ENCODE measurements at regions not wholly inside any gene's neighbourhood (a gene's known extent, or its start where the extent isn't known, plus 50 kb on each side); places are given as distances from the start of the nearest gene placed in this dataset.
"Not testable (repeated sequence)": the region's sequence is repeated elsewhere in the genome, so short reads cannot be mapped to it uniquely, and the experiment has no call there.

DNA sequence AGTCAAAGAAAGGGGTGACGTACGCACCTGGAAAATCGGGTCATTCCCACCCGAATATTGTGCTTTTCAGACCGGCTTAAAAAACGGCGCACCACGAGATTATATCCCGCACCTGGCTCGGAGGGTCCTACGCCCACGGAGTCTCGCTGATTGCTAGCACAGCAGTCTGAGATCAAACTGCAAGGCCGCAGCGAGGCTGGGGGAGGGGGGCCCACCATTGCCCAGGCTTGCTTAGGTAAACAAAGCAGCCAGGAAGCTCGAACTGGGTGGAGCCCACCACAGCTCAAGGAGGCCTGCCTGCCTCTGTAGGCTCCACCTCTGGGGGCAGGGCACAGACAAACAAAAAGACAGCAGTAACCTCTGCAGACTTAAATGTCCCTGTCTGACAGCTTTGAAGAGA is 117.0 kb upstream of the PTBP2 start:
- DNase-seq (ENCODE audit: low spot score): not testable (repeated sequence)

DNA sequence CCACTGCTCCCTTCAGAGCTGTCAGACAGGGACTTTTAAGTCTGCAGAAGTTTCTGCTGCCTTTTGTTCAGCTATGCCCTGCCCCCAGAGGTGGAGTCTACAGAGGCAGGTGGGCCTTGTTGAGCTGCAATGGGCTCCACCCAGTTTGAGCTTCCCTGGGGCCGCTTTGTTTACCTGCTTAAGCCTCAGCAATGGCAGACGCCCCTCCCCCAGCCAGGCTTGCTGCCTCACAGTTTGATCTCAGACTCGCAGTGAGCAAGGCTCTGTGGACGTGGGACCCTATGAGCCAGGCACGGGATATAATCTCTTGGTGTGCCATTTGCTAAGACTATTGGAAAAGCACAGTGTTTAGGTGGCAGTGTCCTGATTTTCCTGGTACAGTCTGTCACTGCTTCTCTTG is 104.2 kb upstream of the PTBP2 start:
- DNase-seq (ENCODE audit: low spot score): not testable (repeated sequence)

DNA sequence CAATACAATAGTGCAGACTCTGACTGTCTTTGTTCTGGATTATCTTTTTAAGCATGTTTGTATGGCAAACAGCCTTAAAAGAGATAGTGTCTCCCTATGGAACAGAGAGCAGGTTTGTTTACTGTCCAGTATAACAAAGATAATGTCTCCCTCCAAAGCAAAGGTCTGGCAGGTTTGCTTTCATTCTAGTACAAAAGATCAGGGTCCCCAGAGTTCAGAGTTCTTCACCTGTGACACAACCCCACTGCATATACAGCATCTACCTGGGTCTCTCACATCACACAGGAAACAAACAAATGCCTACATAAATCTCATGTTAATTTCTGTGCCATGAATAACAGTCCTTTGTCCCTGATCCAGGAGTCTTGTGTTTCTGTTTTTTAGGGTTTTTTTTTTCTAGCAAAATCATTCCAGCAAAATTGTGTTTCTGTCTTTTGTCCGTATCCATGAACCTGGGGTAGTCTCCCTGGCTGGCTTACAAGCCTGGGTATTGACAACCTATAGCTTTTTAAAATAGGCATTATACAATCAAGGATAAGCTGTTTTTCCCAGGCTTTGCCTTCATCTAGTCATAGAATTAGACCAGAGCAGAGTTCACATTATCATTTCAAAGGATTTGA is 89.4 kb upstream of the PTBP2 start:
- DNase-seq (ENCODE audit: low spot score): no peak

DNA sequence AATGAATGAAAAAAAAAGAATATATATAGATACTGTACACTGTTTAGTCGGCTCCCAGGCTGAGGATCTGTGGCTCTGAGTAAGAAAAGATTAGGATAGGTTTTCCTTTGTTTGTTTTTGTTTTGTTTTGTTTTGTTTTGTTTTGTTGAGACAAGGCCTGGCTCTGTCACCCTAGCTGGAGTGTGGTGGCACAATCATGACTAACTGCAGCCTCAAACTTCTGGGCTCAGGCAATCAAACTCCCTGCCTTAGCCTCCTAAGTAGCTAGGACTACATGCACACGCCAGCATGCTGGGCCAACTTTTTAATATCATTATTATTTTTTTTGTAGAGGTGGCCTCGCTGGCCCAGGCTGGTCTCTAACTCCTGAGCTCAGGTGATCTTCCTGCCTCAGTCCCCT is 87.9 kb upstream of the PTBP2 start:
- DNase-seq (ENCODE audit: low spot score): no peak

DNA sequence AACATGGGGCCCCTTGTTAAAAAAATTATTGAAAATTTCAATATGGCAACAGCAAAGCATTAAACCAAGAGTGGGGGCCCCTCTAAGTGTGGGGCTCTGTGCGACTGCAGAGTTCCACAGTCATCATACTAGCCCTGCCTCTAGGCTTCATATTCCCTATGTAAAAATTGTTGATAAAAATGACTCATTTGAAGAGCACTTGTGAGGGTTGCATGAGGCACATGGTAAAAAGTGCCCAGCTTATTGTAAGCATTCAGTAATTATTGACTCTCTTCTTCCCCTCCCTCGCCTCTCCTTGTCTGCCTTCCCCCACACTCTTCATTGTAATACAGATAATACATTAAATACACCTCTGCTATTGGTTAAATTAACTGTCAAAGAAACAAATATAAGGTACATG is 86.7 kb upstream of the PTBP2 start:
- DNase-seq (ENCODE audit: low spot score): no peak

DNA sequence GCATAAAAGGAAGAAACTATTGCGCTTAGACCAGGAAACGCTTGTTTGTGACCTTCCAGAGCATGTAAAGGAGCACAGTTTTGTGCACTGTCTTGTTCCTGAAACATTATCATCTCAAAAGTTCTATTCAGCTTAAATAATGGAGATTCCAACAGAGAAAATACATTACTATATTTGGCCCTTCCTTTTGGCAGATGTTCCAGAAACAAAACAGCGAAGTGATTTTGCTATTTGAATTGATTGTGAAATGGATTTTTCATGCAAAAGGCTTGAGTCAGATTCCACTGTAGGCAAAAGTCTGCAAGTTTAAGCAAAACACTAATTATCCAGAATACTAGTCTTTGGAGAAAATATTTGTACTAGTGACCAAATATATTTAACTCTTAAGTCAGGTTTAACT is 80.3 kb upstream of the PTBP2 start:
- no peak for DNase-seq (ENCODE audit: low spot score)

DNA sequence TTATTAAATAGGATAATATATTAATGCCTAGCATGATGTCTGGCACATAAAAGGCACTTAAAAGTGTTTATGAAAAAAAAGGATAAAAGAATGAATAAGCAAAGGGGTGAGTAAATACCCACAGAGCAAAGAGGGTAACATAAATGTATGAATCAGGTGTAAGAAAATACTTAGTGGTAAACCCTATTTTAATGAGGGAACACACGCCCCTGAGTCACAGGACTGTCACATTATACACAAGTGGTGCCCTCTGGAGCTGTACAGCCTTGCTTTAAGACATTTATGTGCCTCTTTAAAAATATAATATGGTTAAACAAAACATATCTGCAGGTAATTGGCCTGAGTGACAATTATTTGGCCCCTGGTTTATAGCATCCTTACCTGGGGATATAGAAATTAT is 78.1 kb upstream of the PTBP2 start:
- DNase-seq (ENCODE audit: low spot score): no peak

DNA sequence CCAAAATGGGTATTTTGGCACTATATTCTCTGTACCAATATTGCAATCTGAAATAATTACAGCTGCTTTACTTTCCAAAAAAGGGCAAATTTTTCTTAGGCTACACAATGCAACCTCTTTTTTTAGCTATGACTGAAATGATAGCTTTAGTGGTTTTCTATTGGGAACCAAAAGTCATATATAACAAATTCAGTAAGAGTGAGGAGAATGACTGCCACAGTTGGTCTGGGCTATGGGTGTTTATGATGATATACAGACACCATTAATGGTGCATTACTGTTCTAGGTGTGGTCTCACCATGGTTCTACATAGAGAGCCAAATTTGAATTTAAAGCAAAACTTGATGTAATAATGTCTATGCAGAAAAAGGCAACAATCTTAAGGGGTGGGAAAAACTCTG is 72.3 kb upstream of the PTBP2 start:
- no peak for DNase-seq (ENCODE audit: low spot score)

DNA sequence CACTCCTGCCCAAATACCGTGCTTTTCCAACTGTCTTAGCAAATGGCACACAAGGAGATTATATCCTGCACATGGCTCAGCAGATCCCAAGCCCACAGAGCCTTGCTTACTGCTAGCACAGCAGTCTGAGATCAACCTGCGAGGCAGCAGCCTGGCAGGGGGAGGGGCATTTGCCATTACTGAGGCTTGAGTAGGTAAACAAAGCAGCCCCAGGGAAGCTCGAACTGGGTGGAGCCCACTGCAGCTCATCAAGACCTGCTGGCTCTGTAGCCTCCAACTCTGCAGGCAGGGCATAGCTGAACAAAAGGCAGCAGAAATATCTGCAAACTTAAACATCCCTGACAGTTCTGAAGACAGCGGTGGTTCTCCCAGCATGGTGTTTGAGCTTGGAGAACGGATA is 70.1 kb upstream of the PTBP2 start:
- no peak for DNase-seq (ENCODE audit: low spot score)

DNA sequence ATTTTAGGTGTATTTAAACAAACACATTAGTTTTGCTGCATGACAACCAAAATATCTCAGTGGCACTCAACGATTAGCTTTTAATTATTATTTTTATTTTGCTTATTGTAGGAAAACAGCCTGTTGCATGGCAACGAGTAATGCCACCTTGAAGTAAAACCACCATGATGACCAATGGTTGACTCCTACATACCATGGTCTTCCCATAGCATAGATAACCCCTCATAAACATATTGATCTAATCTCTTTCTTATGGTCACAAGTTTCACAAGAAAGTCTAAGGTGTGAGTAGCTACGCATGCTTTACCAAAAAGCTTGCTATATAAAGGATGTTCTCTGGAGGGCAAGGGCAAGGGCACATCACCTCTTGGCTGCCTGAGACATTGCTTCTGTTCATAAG is 61.5 kb upstream of the PTBP2 start:
- DNase-seq (ENCODE audit: low spot score): no peak

DNA sequence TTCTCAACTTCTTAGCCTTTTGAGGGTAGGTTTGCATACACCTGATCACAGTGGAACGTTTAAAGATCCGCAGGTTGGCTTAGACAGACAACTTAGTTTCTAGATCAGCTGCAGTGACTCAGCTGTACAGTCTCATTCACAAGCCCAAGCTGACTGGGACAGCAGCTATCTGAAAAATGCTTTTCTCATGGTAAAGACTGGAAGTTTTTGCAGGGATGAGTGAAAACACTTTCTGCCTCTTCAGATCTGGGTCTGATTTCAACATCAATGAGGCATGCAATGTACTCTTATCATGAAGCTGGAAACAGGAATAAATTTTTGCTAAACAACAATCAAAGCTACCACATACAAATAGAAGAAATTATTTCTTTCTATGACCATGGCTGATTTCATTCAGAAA is 61.1 kb upstream of the PTBP2 start:
- no peak for DNase-seq (ENCODE audit: low spot score)
